Endothelial cell of umbilical vein (primary cell): ENCODE measurements at regions not wholly inside any gene's neighbourhood (a gene's known extent, or its start where the extent isn't known, plus 50 kb on each side); places are given as distances from the start of the nearest gene placed in this dataset.
A peak's percentile ranks its signal among the peaks of the same experiment; 100 is the strongest.

Source experiments
- BruUV-seq: library from RNA; stranded (reverse); fragments of 400-500 nt; replicated peaks from 2 replicates; lab custom pipeline; 2021; lab: Mats Ljungman, UMichigan
- CTCF ChIA-PET: fragments of 300-600, 350-600 bp; sonication (Branson Sonifier 250); formaldehyde crosslinking; loops from one replicate; lab custom pipeline; 2021; ENCODE audit warnings: antibody characterized with exemption, inconsistent platforms; lab: Charles Lee
- POLR2A ChIA-PET: fragments of 300-600, 350-600 bp; sonication (Branson Sonifier 250); formaldehyde crosslinking; loops from one replicate; lab custom pipeline; 2021; ENCODE audit warnings: antibody characterized with exemption, inconsistent platforms; lab: Charles Lee
- DNase-seq: peaks from one replicate; pipeline ENCODE4 v3.0.0-alpha.2; 2011; ENCODE audit warnings: low read depth, low spot score
- FAIRE-seq: peaks from 2 replicates; lab custom pipeline; 2011; peaks lifted over from hg19 to GRCh38; lab: Jason Lieb, UNC
- H2AFZ ChIP-seq: 2 replicates; pipeline ENCODE4 v1.6.0; 2012; ENCODE audit warnings: low read depth, low read length, control low read depth, inconsistent platforms
- H3K27ac ChIP-seq: 2 replicates; pipeline ENCODE4 v1.5.1; 2011; ENCODE audit warnings: low read depth, mild to moderate bottlenecking, control low read depth, low read length, moderate library complexity; ENCODE audit not compliant: insufficient read depth
- H3K27me3 ChIP-seq, 2 experiments: 2 replicates each; pipeline versions ENCODE4 v1.6.0 to v1.6.1; 2011; ENCODE audit warnings: low read length in 2 of 2, mixed read lengths in 1 of 2; ENCODE audit not compliant: control insufficient read depth in 2 of 2, insufficient read depth in 2 of 2
- H3K36me3 ChIP-seq, 2 experiments: 2 replicates in 1 of 2; 3 replicates in 1 of 2; pipeline ENCODE4 v1.5.1; 2011; ENCODE audit warnings: low read length in 2 of 2, mild to moderate bottlenecking in 1 of 2, moderate library complexity in 1 of 2; ENCODE audit not compliant: control insufficient read depth in 2 of 2, insufficient read depth in 2 of 2; ENCODE audit errors: extremely low read depth in 1 of 2
- H3K4me1 ChIP-seq: 3 replicates; pipeline ENCODE4 v1.5.1; 2011; ENCODE audit warnings: mild to moderate bottlenecking, low read length; ENCODE audit not compliant: control insufficient read depth, insufficient read depth; ENCODE audit errors: extremely low read depth
- H3K4me2 ChIP-seq: 2 replicates; pipeline ENCODE4 v1.6.1; 2011; ENCODE audit warnings: low read length, control low read depth, mixed read lengths; ENCODE audit not compliant: insufficient read depth
- H3K4me3 ChIP-seq, 3 experiments: fragments of 200-600 bp in 1 of 3; sonication (generic), shearing (Covaris generic) in 1 of 3; replicated peaks in 1 of 3; 2 replicates each; pipeline ENCODE4 v1.5.1; 2011 to 2016; ENCODE audit warnings: control low read depth in 3 of 3, low read length in 3 of 3, mild to moderate bottlenecking in 2 of 3, inconsistent platforms in 1 of 3, low read depth in 1 of 3, moderate library complexity in 1 of 3; ENCODE audit not compliant: insufficient read depth in 1 of 3
- H3K79me2 ChIP-seq: 2 replicates; pipeline ENCODE4 v1.6.0; 2012; ENCODE audit warnings: low read length, inconsistent platforms; ENCODE audit not compliant: control insufficient read depth, insufficient read depth
- H3K9ac ChIP-seq: replicated peaks from 2 replicates; pipeline ENCODE3; 2011; ENCODE audit warnings: low read length, control low read depth; ENCODE audit not compliant: insufficient read depth; ENCODE audit errors: extremely low read depth
- H3K9me1 ChIP-seq: replicated peaks from 3 replicates; pipeline ENCODE4 v1.6.0; 2011; ENCODE audit warnings: mild to moderate bottlenecking, low read length; ENCODE audit not compliant: control insufficient read depth, insufficient read depth; ENCODE audit errors: extremely low read depth
- H3K9me3 ChIP-seq: replicated peaks from 2 replicates; pipeline ENCODE4 v1.5.1; 2012; ENCODE audit warnings: low read length, inconsistent platforms; ENCODE audit not compliant: control insufficient read depth, insufficient read depth
- H4K20me1 ChIP-seq: replicated peaks from 2 replicates; pipeline ENCODE3; 2011; ENCODE audit warnings: mild to moderate bottlenecking, low read length; ENCODE audit not compliant: control insufficient read depth, insufficient read depth; ENCODE audit errors: extremely low read depth
- CTCF ChIP-seq, 2 donors: IDR thresholded peaks; 1 replicate in 1 of 2; 2 replicates in 1 of 2; pipeline ENCODE4 v1.5.1; 2011; ENCODE audit warnings: low read length in 2 of 2, mild to moderate bottlenecking in 2 of 2, moderate library complexity in 2 of 2, control low read depth in 1 of 2, inconsistent platforms in 1 of 2, low read depth in 1 of 2; ENCODE audit not compliant: insufficient read depth in 1 of 2; ENCODE audit errors: extremely low read depth in 1 of 2
- EZH2 ChIP-seq: IDR thresholded peaks from 2 replicates; pipeline ENCODE4 v1.6.1; 2012; ENCODE audit warnings: borderline replicate concordance, low read depth, mild to moderate bottlenecking, moderate library complexity, low read length, inconsistent platforms; ENCODE audit not compliant: severe bottlenecking
- FOS ChIP-seq: IDR thresholded peaks from 2 replicates; pipeline ENCODE4 v1.6.1; 2011; ENCODE audit warnings: mild to moderate bottlenecking, low read length, moderate library complexity, borderline replicate concordance; ENCODE audit not compliant: insufficient read depth
- GATA2 ChIP-seq: IDR thresholded peaks from 2 replicates; pipeline ENCODE4 v1.7.0; 2011; ENCODE audit warnings: low read depth, mild to moderate bottlenecking, moderate library complexity, mixed read lengths, low read length; ENCODE audit not compliant: insufficient read length, insufficient read depth
- JUN ChIP-seq: IDR thresholded peaks from 2 replicates; pipeline ENCODE4 v1.6.1; 2011; ENCODE audit warnings: borderline replicate concordance, low read depth; ENCODE audit not compliant: insufficient read length, insufficient read depth
- MAX ChIP-seq: IDR thresholded peaks from 2 replicates; pipeline ENCODE4 v1.6.1; 2011; ENCODE audit not compliant: insufficient read depth, insufficient read length
- MYC ChIP-seq: IDR thresholded peaks from one replicate; pipeline ENCODE4 v1.6.1; 2011; ENCODE audit warnings: mild to moderate bottlenecking, low read depth, low read length
- POLR2A ChIP-seq: IDR thresholded peaks from 2 replicates; pipeline ENCODE4 v1.6.1; 2012; ENCODE audit warnings: low read depth, mild to moderate bottlenecking, control low read depth, low read length
- POLR2AphosphoS5 ChIP-seq: IDR thresholded peaks from 2 replicates; pipeline ENCODE4 v1.6.1; 2012; ENCODE audit warnings: low read depth, mild to moderate bottlenecking, control low read depth, low read length, moderate library complexity; ENCODE audit not compliant: insufficient read depth
- dilution Hi-C: fragments of 300-500 bp; cut with MboI; formaldehyde crosslinking; loops from one replicate; pipeline ENCODE4 v1.15.0; 2019; ENCODE audit warnings: low sequenced_read_pairs; ENCODE audit not compliant: extremely low pct_ligation_motif_present
- intact Hi-C: fragments of 100-400 bp; cut with micrococcal nuclease; formaldehyde crosslinking; loops from one replicate; pipeline ENCODE4 v1.10.0; 2022

DNA sequence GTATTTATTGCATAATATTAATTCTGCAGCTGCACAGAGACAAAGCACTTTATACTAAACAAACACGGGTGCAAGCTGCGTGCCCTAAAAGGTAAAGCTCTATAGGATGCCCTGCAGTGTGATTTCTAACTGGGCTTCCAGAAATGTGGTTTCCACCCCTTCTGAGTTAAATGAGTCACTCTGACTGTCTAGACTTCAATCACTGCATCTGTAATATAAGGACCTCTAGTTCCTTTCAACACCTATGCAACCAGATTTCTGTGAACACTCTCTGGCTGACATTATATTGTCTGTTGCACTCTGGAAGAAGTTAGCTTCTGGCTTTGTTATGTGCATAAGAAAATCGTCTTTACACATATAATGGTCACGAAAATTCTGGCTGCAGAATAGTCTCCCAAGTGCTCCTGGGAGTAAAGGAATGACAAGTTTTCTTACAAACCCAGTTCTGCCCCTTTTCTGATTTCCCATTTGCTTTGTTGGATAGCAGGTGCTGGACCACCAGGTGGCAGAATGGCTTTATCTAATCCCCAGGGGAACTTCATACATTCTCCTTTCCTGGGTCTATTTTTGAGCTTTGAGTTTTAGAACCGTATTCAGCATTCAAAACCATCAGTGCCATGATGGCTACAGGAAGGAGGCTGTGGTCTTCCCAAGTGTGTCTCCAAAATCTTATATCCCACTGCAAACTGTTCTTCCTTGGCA lies 842.2 kb downstream of the STIM2 start:
- no peaks in the 10 kb centered on the region for H4K20me1 ChIP-seq
- POLR2A ChIA-PET, result no interaction called here
- no peak for TF ChIP-seq JUN
- TF ChIP-seq CTCF (IDR thresholded peaks at IDR 0.05; ENCODE audit: extremely low read depth in 1 of 2, insufficient read depth in 1 of 2, low read depth in 1 of 2, low read length in 2 of 2), result no peak
- TF ChIP-seq FOS, result no peak
- TF ChIP-seq POLR2A, result no peak
- no peak for TF ChIP-seq EZH2
- no peak for TF ChIP-seq MYC
- no peak for TF ChIP-seq MAX
- no peak for TF ChIP-seq GATA2
- TF ChIP-seq POLR2AphosphoS5, result no peak
- H3K4me2 ChIP-seq, result no peak overlapping the region
- no peaks in the 10 kb centered on the region for H3K9me1 ChIP-seq
- H3K9me3 ChIP-seq, result no peaks in the 10 kb centered on the region
- DNase-seq (no peak), FAIRE-seq (peak; percentile 46)
- no peak overlapping the region for H3K9ac ChIP-seq
- H2AFZ ChIP-seq, result no peak overlapping the region
- intact Hi-C loops (no loop called here), dilution Hi-C loops (no loop called here)
- no peaks in the 10 kb centered on the region for H3K79me2 ChIP-seq
- H3K36me3 ChIP-seq, result no peaks in the 10 kb centered on the region
- no peak overlapping the region for H3K27ac ChIP-seq
- H3K27me3 ChIP-seq, result no peaks in the 10 kb centered on the region
- H3K4me1 ChIP-seq, result no peaks in the 10 kb centered on the region
- H3K4me3 ChIP-seq, result no peak overlapping the region
- CTCF ChIA-PET, result no interaction called here
- BruUV-seq, result no TSS peak
